Activated naive CD8-positive, alpha-beta T cell treated with anti-CD3 and anti-CD28 coated beads, Interleukin-2, amount 10 ng/mL, durations not matched to agents 7 days and 5 days (primary cell): ENCODE measurements at regions not wholly inside any gene's neighbourhood (a gene's known extent, or its start where the extent isn't known, plus 50 kb on each side); places are given as distances from the start of the nearest gene placed in this dataset.

Source experiments
- ATAC-seq: fragments of 150-1000 bp; cut with Tn5 transposase; one replicate; pipeline ENCODE4 v1.10.0; 2021; ENCODE audit warnings: low read depth, moderate library complexity
- POLR2A ChIA-PET: fragments of 350-600 bp; sonication (Branson Sonifier 250); formaldehyde crosslinking; loops from one replicate; lab custom pipeline; 2021; ENCODE audit warnings: antibody characterized with exemption; lab: Charles Lee
- DNase-seq: peaks from one replicate; pipeline ENCODE4 v3.0.0; 2021
- H3K27ac Mint-ChIP-seq: one replicate; pipeline ENCODE4 v1.8.0; 2022; ENCODE audit warnings: mild to moderate bottlenecking, mixed read lengths
- H3K27me3 Mint-ChIP-seq: one replicate; pipeline ENCODE4 v1.8.0; 2022; ENCODE audit warnings: mild to moderate bottlenecking, moderate library complexity, mixed read lengths
- H3K36me3 Mint-ChIP-seq: one replicate; pipeline ENCODE4 v1.8.0; 2021; ENCODE audit warnings: mild to moderate bottlenecking, mixed read lengths
- H3K4me1 Mint-ChIP-seq: one replicate; pipeline ENCODE4 v1.8.0; 2021; ENCODE audit warnings: mixed read lengths
- H3K4me3 Mint-ChIP-seq: one replicate; pipeline ENCODE4 v1.8.0; 2022; ENCODE audit warnings: mild to moderate bottlenecking, moderate library complexity, mixed read lengths
- H3K9me3 Mint-ChIP-seq: one replicate; pipeline ENCODE4 v1.8.0; 2021; ENCODE audit warnings: mixed read lengths

GRCh38 chr3:130227540-130227939 is 117.9 kb upstream of the COL6A5 start:
- Mint-ChIP-seq H3K9me3 (no peaks in the 10 kb centered on the region), H3K27me3 (peaks cover 6% of the 10 kb centered on the region), H3K27ac (no peak overlapping the region), H3K36me3 (no peaks in the 10 kb centered on the region), H3K4me1 (no peaks in the 10 kb centered on the region), H3K4me3 (no peak overlapping the region)
- DNase-seq (no peak), ATAC-seq (no peak)
- POLR2A ChIA-PET, result no interaction called here

DNA sequence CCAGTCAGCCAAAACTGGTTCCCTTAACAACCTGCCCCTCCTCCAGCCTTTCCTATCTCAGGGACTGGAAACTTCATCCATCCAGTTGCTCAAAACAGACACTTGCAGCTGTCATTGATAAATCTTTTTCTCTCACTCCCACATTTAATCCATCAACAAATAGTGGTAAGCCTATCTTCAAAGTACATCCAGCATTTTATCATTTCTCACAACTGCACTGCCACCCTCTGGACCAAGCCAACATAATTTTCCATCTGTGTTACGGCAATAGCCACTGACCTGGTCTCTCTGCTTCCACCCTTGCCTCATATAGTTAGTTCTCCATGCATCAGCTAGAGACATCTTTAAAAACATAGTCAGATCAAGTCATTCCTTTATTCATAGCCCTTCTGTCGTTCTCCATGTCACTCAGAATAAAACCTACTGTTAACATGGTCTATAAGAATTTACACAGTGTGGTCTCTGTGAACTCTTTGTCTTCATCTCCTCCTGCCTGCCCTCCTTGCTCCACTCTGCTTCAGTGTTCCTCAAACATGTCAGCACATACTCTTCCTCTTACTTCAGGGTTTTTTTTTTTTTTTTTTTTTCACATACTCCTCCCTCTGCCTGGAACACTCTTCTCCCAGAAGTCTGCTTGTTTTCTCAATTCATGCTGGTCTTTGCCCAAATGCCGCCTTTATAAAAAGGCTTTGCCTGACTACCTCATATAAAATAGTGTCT is 102.5 kb upstream of the COL6A5 start:
- H3K27me3 Mint-ChIP-seq, result peaks cover 5% of the 10 kb centered on the region
- H3K36me3 Mint-ChIP-seq, result no peaks in the 10 kb centered on the region
- no peak overlapping the region for H3K27ac Mint-ChIP-seq
- no peak for ATAC-seq
- POLR2A ChIA-PET, result no interaction called here
- H3K4me3 Mint-ChIP-seq, result no peak overlapping the region
- H3K4me1 Mint-ChIP-seq, result no peaks in the 10 kb centered on the region
- DNase-seq, result no peak
- H3K9me3 Mint-ChIP-seq, result no peaks in the 10 kb centered on the region

- no peak overlapping the region for H3K4me3 Mint-ChIP-seq
- H3K9me3 Mint-ChIP-seq, result no peaks in the 10 kb centered on the region
- H3K36me3 Mint-ChIP-seq, result no peaks in the 10 kb centered on the region
- DNase-seq (no peak), ATAC-seq (no peak)
- POLR2A ChIA-PET, result no interaction called here
- peaks cover 6% of the 10 kb centered on the region for H3K27me3 Mint-ChIP-seq
- H3K27ac Mint-ChIP-seq, result no peak overlapping the region
- H3K4me1 Mint-ChIP-seq, result no peaks in the 10 kb centered on the region
These were observed 101.7 kb upstream of the COL6A5 start for GRCh38 chr3:130243808-130244207.

DNA sequence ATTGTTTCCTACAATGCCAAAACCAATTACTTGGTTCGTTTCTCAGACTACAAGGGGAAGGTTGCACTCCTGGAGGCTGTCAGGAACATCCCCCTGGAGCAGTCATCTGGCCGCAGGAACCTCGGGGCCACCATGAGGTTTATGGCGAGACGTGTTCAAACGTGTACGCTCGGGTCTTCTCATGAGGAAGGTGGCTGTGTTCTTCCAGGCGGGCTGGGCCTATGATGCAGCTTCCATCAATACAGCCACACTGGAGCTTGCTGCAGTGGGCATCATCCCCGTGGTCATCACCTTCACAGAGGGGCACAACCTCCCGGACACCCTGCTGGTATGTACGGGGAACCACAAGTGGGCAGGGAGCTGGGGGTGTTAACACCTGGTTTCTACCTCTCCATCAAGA is 94.5 kb upstream of the COL6A5 start:
- DNase-seq (no peak), ATAC-seq (no peak)
- peaks cover 15% of the 10 kb centered on the region for H3K27me3 Mint-ChIP-seq
- no peak overlapping the region for H3K4me3 Mint-ChIP-seq
- no peaks in the 10 kb centered on the region for H3K36me3 Mint-ChIP-seq
- no peaks in the 10 kb centered on the region for H3K9me3 Mint-ChIP-seq
- no peaks in the 10 kb centered on the region for H3K4me1 Mint-ChIP-seq
- no peak overlapping the region for H3K27ac Mint-ChIP-seq
- POLR2A ChIA-PET, result no interaction called here

DNA sequence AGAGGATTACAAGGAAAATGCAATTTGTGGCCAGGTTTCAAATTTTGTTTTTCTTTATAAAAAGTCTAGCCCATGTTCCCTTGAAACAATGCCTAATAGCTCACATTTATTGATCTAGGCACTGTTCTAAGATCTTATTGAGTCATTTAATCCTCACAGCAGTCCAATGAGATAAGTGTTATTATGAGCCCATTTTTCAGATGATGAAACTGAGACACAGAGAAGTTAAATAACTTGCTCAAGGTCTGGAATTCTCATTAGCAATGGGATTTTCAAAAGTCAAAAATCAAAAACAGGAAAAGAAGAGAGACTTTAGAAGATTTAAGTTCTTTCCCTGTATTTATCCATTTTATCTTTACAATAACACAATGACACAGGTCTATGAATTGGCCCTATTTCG is 90.0 kb upstream of the COL6A5 start:
- ATAC-seq (no peak), DNase-seq (no peak)
- POLR2A ChIA-PET, result no interaction called here

DNA sequence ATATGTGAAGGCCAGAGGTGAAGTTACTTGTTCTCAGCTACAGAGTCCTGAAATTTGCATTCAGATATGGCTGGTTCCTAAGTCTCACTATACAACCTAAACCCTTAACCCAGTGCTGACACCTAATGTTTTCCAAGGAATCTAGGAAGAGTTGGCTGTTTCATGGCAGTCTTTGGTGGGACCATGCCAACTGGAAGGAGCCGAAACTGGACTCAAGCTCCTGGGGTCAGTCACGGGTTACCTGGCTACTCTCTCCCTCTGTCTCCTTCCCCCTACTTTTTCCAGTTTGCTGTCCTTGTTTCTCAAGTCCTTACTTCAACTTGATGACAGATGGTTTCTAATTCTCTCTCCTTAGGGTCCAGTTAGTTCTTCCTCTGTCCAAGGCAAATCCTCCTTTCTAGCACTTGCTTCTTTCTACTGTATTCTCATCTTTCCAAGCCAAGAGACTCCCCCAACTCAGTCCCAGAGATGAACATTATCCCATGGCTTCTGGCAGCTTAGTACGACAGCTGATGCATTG is 88.6 kb upstream of the COL6A5 start:
- H3K27me3 Mint-ChIP-seq, result peaks cover 13% of the 10 kb centered on the region
- no peaks in the 10 kb centered on the region for H3K4me1 Mint-ChIP-seq
- H3K4me3 Mint-ChIP-seq, result no peak overlapping the region
- H3K27ac Mint-ChIP-seq, result no peak overlapping the region
- no peaks in the 10 kb centered on the region for H3K9me3 Mint-ChIP-seq
- ATAC-seq (no peak), DNase-seq (no peak)
- POLR2A ChIA-PET, result no interaction called here
- no peaks in the 10 kb centered on the region for H3K36me3 Mint-ChIP-seq

More for the DNA sequence above, 90.0 kb upstream of the COL6A5 start:
- H3K27me3 Mint-ChIP-seq, result peaks cover 14% of the 10 kb centered on the region
- H3K4me1 Mint-ChIP-seq, result no peaks in the 10 kb centered on the region
- no peaks in the 10 kb centered on the region for H3K9me3 Mint-ChIP-seq
- H3K27ac Mint-ChIP-seq, result no peak overlapping the region
- no peak overlapping the region for H3K4me3 Mint-ChIP-seq
- no peaks in the 10 kb centered on the region for H3K36me3 Mint-ChIP-seq

GRCh38 chr3:130258532-130258952 is 86.9 kb upstream of the COL6A5 start:
- peaks cover 10% of the 10 kb centered on the region for H3K27me3 Mint-ChIP-seq
- POLR2A ChIA-PET, result no interaction called here
- ATAC-seq (no peak), DNase-seq (no peak)
- H3K36me3 Mint-ChIP-seq, result no peaks in the 10 kb centered on the region
- H3K9me3 Mint-ChIP-seq, result no peaks in the 10 kb centered on the region
- H3K27ac Mint-ChIP-seq, result no peak overlapping the region
- H3K4me3 Mint-ChIP-seq, result no peak overlapping the region
- no peaks in the 10 kb centered on the region for H3K4me1 Mint-ChIP-seq

GRCh38 chr3:130259166-130259874 is 86.2 kb upstream of the COL6A5 start:
- Mint-ChIP-seq H3K4me3 (no peak overlapping the region), H3K27me3 (peaks cover 10% of the 10 kb centered on the region)
- POLR2A ChIA-PET, result no interaction called here

DNA sequence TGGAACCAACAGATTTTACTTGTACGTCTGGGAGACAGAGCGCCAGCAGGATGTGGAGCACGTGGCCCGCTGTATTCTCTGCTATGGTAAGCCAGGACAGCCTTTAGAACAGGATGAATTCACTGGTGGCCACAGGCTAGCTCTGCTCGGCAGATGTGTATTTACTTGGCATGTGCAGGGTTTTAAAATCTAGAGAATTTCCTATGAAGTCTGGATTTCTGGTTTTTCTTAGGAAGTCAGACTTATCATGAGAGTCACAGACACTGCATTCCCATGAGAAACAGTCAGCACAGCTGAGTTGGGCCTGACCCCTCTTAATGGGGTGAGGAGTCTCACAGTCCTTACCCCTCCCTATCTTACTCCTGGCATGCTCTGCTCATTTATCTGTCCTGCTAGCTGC is 84.6 kb upstream of the COL6A5 start:
- Mint-ChIP-seq H3K27me3 (peaks cover 10% of the 10 kb centered on the region), H3K4me3 (no peak overlapping the region), H3K9me3 (no peaks in the 10 kb centered on the region), H3K27ac (no peak overlapping the region), H3K36me3 (no peaks in the 10 kb centered on the region), H3K4me1 (no peaks in the 10 kb centered on the region)
- ATAC-seq, result no peak
- POLR2A ChIA-PET, result no interaction called here
- no peak for DNase-seq

More at GRCh38 chr3:130259166-130259874, 86.2 kb upstream of the COL6A5 start:
- H3K27ac Mint-ChIP-seq, result no peak overlapping the region
- ATAC-seq, result no peak
- H3K9me3 Mint-ChIP-seq, result no peaks in the 10 kb centered on the region
- no peak for DNase-seq
- no peaks in the 10 kb centered on the region for H3K4me1 Mint-ChIP-seq
- H3K36me3 Mint-ChIP-seq, result no peaks in the 10 kb centered on the region

GRCh38 chr3:130263708-130264107 is 81.8 kb upstream of the COL6A5 start:
- POLR2A ChIA-PET, result no interaction called here
- no peak for ATAC-seq

DNA sequence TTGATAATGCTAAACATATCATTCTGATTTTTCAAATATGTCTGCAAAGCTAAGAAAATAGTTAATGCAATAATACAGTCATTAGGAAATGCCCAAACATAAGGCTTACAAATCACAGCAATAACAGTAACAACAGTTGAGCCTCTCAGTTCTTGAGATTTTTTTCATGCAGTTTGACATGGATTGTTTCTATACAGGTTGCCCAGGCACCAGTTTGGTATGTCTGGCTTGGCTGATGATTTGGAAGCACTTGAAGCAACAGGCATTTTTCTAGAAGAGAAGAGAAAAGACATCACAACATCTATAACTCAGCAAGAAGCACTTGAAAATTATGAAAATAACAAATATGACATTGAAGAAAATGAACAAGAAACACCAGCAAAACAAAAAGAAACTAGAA is 78.7 kb upstream of the COL6A5 start:
- ATAC-seq (no peak), DNase-seq (no peak)
- H3K27me3 Mint-ChIP-seq, result no peaks in the 10 kb centered on the region
- no peak overlapping the region for H3K27ac Mint-ChIP-seq
- H3K4me1 Mint-ChIP-seq, result no peaks in the 10 kb centered on the region
- no peak overlapping the region for H3K4me3 Mint-ChIP-seq
- no peaks in the 10 kb centered on the region for H3K9me3 Mint-ChIP-seq
- H3K36me3 Mint-ChIP-seq, result no peaks in the 10 kb centered on the region
- POLR2A ChIA-PET, result no interaction called here

More at GRCh38 chr3:130263708-130264107, 81.8 kb upstream of the COL6A5 start:
- Mint-ChIP-seq H3K27ac (no peak overlapping the region), H3K9me3 (no peaks in the 10 kb centered on the region), H3K27me3 (peaks cover 7% of the 10 kb centered on the region), H3K36me3 (no peaks in the 10 kb centered on the region), H3K4me1 (no peaks in the 10 kb centered on the region), H3K4me3 (no peak overlapping the region)
- no peak for DNase-seq

DNA sequence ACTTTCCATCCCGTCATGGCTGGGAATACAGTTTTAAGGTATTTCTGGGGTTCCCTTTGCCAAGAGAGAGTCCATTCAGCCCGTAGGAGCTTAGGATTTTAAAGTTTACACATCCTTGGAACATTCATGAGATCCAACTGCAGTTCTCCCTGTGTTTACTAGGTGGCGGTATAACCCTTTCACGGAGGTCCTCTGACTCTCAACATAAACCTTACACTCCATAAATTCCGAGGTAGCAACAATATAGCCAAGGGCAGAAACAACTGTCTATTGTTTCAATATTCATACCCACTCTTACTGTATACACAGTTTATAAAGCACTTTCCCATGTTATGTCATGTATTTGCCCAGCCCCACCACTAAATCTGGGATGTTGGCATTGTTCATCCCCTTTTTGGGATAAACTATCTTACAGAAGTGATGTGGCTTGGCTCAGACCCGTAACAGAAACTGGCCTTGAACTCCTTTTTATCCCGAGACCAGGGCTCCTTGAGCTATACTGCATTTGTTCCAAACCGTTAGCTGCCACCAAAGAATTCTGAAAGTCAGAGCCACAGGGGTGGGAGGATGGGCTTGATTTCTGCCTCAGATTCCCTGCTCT is 69.2 kb upstream of the COL6A5 start:
- Mint-ChIP-seq H3K27me3 (peaks cover 11% of the 10 kb centered on the region), H3K4me1 (no peaks in the 10 kb centered on the region), H3K4me3 (no peak overlapping the region), H3K9me3 (no peaks in the 10 kb centered on the region), H3K27ac (no peak overlapping the region), H3K36me3 (no peaks in the 10 kb centered on the region)
- DNase-seq (no peak), ATAC-seq (no peak)
- POLR2A ChIA-PET, result no interaction called here

- no peak for ATAC-seq
- Mint-ChIP-seq H3K36me3 (no peaks in the 10 kb centered on the region), H3K4me3 (no peak overlapping the region), H3K4me1 (no peaks in the 10 kb centered on the region), H3K27ac (no peak overlapping the region), H3K9me3 (no peaks in the 10 kb centered on the region), H3K27me3 (peaks cover 18% of the 10 kb centered on the region)
- no peak for DNase-seq
- POLR2A ChIA-PET, result no interaction called here
These were observed 56.8 kb upstream of the COL6A5 start for GRCh38 chr3:130288670-130289069.

DNA sequence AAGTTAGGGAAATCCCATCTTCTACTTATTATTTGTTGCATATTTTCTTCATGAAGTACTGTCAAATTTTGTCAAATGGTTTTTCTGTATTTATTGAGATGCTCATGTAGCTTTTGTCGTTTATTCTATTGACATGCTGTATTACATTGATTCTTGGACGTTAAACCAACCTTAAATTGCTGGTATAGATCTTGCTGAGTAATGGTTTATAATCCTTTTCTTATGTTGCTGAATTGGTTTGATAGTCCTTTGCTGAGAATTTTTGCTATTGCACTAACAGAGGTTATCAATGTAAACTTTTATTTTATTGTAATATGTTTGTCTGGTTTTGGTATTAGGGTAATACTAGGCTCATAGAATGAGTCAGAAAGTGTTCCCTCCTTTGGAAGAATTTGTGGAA is 54.3 kb upstream of the COL6A5 start:
- H3K27me3 Mint-ChIP-seq, result peaks cover 15% of the 10 kb centered on the region
- H3K4me1 Mint-ChIP-seq, result no peaks in the 10 kb centered on the region
- no peak overlapping the region for H3K27ac Mint-ChIP-seq
- H3K9me3 Mint-ChIP-seq, result no peaks in the 10 kb centered on the region
- no peak overlapping the region for H3K4me3 Mint-ChIP-seq
- POLR2A ChIA-PET, result no interaction called here
- DNase-seq, result no peak
- no peak for ATAC-seq
- H3K36me3 Mint-ChIP-seq, result no peaks in the 10 kb centered on the region
